GM12865 (cell line): ENCODE measurements at regions not wholly inside any gene's neighbourhood (a gene's known extent, or its start where the extent isn't known, plus 50 kb on each side); places are given as distances from the start of the nearest gene placed in this dataset.

Experiments
- DNase-seq: peaks from one replicate; pipeline ENCODE4 v3.0.0; 2010; ENCODE audit warnings: low read depth
- H3K4me3 ChIP-seq: 2 replicates; pipeline ENCODE4 v1.5.1; 2011; ENCODE audit warnings: mild to moderate bottlenecking, low read depth, low read length, control low read depth
- CTCF ChIP-seq: IDR thresholded peaks from 2 replicates; pipeline ENCODE4 v1.5.1; 2011; ENCODE audit warnings: low read length, control low read depth, low read depth, inconsistent platforms; ENCODE audit not compliant: insufficient read depth; ENCODE audit errors: missing control alignments

- no peak for TF ChIP-seq CTCF
- DNase-seq = peak; percentile 20
- H3K4me3 ChIP-seq = no peak overlapping the region
Observed at GRCh38 chr1:59045137-59045536, 251.8 kb upstream of the FGGY start.

DNA sequence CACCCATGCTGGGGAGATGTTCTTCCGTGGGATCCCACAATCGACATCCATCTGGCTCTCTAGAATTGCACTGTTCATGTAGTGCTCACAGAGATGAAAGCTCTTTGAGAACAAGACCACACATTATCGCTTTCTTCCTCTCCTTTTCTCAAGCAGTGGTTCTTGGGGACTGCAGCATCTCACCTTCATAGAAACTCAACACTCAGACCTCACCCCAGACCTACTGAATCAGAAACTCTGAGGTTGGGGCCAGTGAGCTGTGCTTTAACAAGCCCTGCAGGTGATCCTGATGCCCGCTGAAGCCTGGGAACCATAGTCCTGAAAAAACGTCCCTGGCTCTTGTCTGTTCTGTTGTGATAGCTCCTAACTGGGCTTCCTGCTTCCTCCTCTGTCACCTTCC is 251.3 kb upstream of the FGGY start:
- no peak for TF ChIP-seq CTCF
- no peak overlapping the region for H3K4me3 ChIP-seq
- peak; percentile 72 for DNase-seq

DNA sequence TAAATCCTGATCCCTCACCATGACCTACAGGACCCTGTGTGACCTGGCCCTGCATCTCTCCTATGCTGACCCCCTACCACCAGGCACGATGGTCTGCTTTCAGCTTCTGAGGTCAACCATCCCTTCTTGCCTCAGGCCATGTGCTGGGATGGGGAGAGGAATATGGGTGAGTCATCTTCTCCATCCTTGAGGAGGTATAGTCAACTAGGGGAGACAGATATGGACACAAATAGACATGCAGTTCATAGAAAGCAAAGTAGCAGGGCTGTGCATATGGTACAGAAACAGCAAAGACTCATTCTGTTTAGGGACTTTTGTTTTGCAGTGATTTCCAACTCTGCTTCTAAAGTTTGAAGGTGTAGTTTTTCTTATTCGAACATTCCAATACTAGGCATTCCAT is 250.8 kb upstream of the FGGY start:
- DNase-seq = no peak

DNA sequence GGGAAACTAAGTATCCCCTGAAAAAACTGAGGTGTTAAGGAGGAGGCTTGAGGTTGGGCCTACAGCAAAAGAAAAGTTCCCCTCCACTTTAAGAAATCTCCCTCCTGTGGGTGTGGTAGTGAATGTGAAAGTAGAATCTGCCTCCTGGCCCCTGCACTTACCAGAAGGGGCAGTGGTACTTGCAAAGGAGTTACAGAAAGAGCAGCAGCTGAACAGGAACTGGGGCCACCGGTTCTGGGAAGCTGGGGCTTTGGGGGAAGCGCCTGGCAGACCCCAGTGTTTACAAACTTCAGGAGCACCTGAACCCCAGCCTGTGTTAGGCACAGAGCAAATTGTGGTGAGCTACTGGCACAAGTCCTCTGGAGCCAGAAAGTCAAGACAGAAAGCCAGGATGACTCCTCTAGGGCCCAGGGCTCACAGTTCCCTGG is 250.2 kb upstream of the FGGY start:
- H3K4me3 ChIP-seq = peak overlapping the region; percentile 3; the same call in 1 of the 2 replicates
- peak; percentile 41 for TF ChIP-seq CTCF
- DNase-seq = peak; percentile 88

More for the DNA sequence above, 250.8 kb upstream of the FGGY start:
- no peak overlapping the region for H3K4me3 ChIP-seq
- no peak for TF ChIP-seq CTCF

DNA sequence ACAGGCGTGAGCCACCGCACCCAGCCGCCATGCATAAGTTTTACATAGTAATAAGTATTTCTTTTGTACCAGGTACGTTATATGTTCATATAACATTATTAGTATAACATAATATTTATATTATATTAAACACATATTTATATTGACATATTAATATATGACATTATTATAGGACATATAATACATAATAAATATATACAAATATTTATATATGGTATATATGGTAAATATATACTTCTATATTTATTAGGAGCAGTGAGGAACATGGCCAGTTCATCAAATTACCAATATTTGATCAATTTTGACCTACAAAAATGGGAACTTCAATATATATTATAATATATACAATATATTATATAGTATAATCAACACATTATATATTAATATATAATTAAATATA is 245.9 kb upstream of the FGGY start:
- no peak for TF ChIP-seq CTCF
- no peak overlapping the region for H3K4me3 ChIP-seq
- no peak for DNase-seq

- no peak for TF ChIP-seq CTCF
- no peak for DNase-seq
- H3K4me3 ChIP-seq = no peak overlapping the region
Observed at GRCh38 chr1:59052166-59052590, 244.7 kb upstream of the FGGY start.

- DNase-seq = no peak
- no peak overlapping the region for H3K4me3 ChIP-seq
- TF ChIP-seq CTCF = no peak
Observed at GRCh38 chr1:59054172-59054571, 242.7 kb upstream of the FGGY start.
